ENCODE measurements at regions not wholly inside any gene's neighbourhood (a gene's known extent, or its start where the extent isn't known, plus 50 kb on each side); places are given as distances from the start of the nearest gene placed in this dataset.
A peak's percentile ranks its signal among the peaks of the same experiment; 100 is the strongest.

DNA sequence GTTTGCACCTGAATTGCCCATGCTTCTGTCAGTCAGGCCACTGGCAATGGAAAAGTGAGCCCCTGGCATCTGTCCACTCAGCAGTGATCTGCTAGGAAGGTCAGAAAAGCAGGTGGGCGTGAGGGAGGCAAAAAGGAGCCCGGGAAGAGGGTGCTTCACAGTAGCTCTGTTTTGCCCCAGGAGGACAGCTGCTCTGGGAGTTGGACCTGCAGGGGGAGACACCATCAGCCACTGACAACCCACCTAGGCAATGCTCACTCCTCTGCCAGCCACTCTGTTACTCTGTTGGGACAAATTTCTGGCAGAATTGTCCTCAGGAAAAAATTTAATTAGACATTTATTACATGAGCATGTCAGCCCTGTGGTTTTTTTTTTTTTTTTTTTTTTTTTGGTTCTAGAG is 146.4 kb downstream of the LRIG2 start:
- peak; percentile 6 for DNase-seq (ENCODE audit: low read depth)

DNA sequence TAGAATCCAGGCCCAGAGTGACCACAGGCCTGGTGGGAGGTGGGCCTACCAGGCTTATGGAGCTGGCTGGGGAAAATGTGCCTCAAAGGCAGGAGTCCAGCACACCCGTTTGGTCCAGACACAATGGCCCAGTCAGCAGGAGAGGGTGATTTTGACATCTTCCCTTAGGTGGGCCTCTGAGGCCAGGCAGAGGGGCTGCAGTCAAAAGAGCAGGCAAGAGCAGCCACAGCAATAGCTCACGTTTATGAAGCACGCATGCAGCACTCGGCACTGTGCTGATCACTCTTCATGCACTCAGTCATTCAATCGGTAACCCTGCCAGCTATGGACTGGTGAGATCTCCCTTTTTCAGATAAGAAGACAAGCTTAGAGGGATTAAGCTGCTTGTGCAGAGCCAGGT is 146.8 kb downstream of the LRIG2 start:
- no peak for DNase-seq (ENCODE audit: low read depth)

DNA sequence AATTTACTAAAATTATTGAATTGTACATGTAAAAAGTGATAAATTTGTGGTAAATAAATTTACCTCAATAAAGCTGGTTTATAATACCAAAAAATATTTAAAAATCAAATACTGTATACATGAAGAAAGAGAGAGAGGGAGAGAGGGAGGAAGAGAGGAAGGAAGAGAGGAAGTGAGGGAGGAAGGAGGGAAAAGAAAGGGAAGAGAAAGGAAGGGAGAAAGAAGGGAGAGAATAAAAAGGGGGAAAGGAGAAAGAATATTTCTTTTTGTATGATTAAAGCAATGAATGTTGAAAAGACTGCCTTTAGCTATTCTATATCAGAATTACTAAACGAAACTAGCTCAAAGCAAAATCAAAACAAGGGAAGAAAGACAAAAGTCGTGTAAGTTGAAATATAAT is 150.0 kb downstream of the LRIG2 start:
- DNase-seq (ENCODE audit: low read depth): no peak

DNA sequence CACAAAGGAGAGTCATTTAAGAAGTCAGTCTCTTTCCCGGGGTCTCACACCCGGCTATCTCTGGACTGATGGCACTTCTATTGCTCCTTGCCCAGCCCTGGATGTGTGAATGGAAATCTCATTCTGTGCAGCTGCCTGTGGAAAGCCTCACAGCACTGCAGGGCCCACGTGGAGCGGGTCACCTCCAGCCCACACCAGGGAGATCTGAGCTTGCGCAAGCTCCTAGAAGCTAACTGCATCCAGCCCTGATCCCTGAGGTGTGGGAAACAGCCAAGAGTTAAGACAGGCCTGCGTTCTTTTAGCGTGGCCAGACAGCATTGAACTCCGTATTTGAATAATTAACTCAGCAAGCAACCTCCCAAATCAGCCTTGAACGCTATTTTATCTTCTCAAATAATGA is 150.5 kb downstream of the LRIG2 start:
- DNase-seq (ENCODE audit: low read depth): no peak

DNA sequence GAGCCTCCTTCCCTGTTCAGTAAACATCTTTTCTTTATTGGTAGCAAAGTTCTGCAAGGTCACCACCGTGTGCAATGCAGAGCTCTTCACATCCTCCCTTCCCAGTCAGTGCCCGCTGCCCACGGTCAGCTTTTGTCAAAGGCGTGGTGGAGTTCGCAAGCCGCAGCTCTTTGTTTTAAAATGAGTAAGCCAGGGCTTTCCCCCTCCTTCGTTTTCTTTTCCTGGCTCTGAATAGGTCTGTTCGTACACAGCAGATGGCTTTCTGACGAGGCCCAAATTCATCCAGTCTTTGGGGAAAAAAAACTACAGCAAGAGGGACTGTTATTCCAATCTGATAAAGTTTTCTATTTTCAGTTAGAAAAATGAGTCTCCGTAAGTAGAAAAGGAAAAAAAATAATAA is 153.2 kb downstream of the LRIG2 start:
- no peak for DNase-seq (ENCODE audit: low read depth)

DNA sequence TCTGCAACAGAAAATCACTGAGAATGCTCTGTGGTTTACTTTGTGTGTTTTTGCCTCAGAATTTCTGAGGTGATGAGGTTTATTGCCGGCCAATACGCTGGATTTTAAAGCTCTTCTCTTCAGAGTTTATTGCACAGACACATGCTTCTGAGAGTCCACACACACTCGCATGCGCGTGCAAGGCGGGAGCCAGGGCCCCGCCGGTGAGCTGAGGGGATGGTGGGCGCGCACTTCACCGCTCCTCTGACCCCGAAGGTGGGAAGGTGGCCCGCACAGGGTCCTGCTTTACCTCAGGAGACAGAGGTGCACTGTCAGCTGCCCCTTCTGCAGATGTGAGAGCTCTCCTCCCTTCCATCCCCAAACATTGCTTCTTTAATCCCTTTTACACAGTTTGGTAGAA is 158.4 kb upstream of the MAGI3 start:
- no peak for DNase-seq (ENCODE audit: low read depth)

DNA sequence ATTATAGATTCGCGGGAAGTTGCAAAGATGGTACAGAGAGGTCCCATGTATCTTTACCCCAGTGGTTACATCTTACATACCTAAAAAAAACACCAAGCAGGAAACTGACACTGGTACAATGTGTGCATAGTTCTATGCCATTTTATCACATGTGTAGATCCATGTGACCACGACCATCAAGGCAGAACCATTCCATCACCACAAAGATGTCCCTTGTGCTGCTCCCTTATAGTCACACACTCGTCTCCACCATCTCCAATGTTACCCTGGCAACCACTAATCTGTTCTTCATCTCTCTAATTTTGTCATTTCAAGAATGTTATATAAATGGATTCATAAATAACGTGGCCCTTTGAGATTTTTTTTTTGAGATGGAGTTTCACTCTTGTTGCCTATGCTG is 156.9 kb upstream of the MAGI3 start:
- no peak for DNase-seq (ENCODE audit: low read depth)

DNA sequence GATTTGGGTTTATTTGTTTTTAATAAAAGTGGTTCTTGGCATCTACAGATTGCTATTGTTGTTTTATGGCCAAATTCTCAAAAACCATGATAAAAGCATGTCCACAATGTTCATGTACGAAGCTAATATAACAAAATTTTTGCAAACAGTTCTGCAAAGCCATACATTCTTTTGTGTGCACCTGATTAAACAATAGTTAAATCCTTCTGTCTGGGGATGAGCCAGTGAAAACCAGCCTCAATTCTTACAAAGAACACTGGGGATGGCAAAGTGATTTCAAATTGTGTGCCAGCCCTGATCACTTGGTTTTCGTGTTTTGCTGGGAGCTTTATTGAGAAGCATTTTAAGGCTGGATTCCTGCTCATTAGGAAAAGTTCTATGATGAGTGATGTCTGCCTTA is 149.1 kb upstream of the MAGI3 start:
- DNase-seq (ENCODE audit: low read depth): no peak

DNA sequence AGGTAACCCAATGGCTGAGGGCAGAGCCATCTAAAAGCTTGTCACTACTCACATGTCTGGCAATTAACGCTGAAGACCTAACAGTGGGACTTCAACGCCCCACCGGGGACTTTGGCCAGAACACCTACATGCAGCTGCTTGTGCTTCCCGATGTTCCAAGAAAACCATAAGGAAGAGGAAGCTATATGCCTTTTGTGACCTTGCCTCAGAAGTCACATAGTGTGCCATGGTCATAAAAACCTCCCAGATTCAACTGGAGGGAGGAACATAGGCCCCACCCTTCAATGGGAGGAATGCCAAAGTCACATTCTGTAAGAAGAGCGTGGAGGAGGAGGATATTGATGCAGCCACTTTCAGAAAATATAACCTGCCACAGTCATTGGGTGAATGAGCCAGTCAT is 147.8 kb upstream of the MAGI3 start:
- no peak for DNase-seq (ENCODE audit: low read depth)

DNA sequence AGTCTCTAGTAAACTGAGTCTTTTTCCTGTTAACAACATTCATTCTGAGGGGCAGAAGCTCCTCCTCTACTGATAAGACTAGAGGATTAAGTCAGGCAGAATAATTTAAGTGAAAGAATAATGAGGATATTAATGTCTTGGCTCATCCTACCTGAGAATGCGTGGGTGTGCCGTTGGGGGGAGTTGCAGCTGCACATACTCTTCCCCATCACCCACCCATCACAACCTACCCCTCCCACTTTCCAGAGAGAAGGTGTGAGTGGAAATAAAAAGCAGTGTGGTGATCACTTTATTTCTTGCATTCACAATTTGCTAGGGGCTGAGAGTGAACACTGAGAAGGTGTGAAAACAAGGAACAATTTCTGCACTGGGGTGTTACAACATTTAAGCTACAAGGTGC is 146.8 kb upstream of the MAGI3 start:
- DNase-seq (ENCODE audit: low read depth): no peak

DNA sequence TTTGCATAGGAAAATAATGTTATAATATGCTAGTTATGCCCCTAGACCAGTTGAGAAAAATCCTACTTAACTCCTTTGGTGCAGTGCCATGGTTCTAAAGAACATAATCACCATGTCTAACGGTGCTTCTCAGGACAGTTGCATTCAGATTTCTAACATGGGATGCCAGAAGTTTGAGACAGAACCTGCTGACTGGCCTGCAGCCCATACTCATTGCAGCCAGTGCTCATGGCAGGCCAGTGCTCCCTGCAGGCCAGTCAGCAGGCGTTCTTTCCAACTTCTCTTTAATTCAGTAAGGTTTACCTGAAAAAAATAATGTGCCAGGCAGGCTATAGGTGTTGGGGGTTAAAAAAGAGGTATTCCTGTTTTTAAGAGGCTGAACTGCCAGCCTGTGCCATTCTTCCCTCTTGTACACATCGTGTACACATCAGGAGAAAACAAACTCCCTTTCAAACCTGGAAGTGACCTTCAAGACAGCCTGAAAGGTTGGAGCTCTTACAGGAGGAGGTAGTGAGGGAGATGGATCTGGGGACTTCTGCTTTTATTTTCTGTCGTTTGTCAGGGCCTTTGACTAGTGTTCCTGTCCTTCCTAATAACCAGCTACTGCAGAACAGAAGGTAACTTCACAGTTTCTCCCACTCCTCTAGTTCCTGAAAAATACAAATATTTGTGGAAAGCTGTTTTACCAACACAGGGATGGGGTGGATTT is 146.0 kb upstream of the MAGI3 start:
- no peak for DNase-seq (ENCODE audit: low read depth)

DNA sequence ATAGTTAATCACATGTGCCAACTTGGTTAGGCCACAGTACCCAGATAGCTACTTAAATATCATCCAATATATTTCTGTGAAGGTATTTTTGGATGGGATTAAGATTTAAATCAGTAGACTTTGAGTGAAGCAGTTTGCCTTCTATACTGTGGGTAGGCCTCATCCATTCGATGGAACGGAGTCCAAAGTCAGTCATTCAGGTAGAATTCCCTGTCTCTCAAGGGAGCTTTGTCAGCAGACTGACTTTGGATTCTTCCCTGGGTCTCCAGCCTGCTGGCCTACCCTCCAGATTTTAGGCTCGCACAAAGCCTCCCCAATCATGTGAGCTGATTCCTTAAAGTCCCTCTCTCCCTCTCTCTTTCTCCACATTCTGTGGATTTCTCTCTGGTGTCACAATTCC is 145.1 kb upstream of the MAGI3 start:
- DNase-seq (ENCODE audit: low read depth): no peak

DNA sequence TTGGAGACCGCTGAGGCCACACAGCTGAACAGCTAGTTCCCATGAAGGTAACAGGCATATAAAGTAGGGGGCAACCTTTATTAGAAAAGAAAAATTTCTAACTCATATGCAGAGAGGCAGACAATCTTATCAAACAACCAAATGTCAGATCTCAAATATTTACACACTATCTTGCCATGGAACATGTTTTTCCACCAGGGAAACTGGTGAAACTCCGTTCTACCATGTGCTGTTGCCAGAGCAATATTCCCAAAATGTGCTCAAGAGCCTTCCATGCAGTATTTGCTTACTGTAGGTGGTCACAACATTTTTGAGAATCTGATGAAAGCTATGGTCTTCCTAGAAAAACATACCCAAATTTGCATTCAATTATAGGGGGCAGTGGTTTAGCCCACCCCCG is 143.4 kb upstream of the MAGI3 start:
- no peak for DNase-seq (ENCODE audit: low read depth)

DNA sequence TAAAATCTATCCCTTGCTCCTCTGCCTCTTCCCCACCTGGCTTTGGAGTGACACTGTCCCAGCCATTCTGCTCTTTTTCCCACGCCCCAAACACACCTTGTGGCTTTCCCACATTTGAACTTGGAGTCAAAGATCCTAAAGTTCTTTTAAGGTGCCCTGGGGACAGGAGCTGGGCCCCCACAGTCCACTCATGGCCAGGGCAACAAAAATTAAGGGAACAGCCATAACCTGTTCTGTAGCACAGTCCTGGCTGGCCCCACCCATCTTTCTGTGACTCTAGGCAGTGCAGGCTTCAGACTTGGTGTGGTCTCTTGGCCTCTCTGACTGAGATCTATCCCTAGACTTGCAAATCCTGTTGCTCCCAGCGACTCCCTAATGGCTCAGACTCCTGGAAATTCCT is 143.0 kb upstream of the MAGI3 start:
- DNase-seq (ENCODE audit: low read depth): no peak

DNA sequence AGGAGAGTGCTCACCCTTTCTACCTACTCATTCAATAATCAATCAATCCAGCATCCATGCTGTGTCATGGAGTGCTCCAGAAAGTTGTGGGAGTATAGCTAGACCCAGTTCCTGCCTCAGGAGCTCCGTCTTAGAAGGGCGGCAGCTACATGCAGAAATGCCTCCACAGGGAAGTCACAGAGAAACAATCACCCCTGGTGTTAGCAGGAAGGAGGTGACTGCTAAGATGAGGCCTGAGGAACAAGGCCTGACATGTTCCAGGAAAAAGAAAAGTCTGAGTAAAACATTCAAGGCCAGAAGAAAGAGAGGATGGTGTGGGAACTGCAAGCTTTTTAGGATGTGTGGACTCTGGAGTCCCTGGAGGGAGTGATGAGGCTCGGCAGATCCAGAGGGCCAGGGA is 142.5 kb upstream of the MAGI3 start:
- no peak for DNase-seq (ENCODE audit: low read depth)

DNA sequence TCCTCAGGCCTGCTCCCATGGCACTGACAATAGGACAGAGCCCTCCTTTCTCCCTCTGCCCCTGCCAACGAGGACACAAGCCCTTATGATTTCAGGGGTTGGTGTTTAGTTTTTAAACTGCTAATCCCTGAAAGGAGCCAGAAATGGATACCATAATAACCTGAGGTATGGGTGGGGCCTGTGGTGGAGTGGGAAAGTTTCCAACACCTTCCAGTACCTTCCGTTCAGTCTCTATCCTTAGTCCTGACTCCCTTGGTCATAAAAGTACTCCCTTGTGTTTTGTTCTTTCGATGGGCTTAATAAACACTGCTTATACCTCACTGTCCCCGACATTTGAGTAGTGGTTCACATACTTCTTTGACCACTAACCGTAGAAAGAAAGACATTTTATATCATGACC is 141.8 kb upstream of the MAGI3 start:
- no peak for DNase-seq (ENCODE audit: low read depth)

DNA sequence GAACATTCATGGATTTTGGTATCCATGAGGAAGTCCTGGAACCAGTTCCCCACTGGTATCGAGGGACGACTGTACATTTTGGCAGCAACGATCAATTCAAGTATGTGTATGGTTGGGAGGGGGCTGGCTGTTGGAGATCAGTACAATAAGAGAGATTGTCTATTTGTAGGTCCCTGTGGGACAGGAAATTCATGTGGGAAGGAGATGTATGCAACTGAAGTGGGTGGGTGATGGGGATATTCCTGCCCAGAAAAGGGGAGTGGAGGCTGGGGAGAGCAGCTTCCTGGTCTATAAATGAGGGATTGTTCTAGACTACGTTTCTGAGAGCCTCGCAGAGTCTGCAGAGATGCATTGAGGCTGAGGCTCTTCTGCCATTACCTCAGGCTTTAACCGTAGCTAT is 140.2 kb upstream of the MAGI3 start:
- DNase-seq (ENCODE audit: low read depth): no peak

DNA sequence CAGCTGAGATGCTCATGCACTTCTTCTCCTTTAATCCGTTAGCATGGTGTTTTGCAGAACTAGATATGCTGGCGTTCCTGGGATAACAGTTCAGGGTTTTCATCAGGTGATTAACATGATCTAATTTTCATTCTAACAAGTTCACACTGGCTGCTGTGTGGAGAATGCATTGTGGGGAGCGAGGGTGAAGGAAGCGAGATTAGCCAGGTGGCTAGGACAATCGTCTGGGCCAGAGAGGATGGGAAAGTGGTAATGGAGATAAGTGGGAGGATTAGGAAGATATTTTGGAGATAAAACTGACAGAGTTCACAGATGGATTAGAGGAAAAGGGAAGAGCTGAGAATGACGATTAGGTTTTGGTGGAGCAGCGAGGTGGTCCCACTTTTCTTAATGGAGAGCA is 138.1 kb upstream of the MAGI3 start:
- DNase-seq (ENCODE audit: low read depth): no peak

DNA sequence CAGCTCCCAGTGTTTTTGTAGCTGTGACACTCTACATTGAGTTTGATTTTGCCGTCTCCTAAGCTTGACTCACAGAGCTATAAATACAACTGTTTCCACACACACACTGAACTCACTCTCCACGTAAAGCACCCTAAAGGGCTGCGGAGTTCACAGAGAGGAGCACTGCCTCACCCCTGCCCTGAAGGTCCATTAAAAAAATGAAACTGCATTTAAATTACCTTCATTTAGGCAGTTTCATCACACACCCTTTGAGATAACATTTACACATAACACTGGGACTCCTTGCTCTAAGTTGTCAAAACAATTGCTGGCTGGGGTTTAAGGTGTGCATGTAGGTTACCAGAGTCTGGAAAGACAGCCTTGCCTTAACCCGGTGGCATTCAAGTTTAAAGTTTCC is 137.1 kb upstream of the MAGI3 start:
- no peak for DNase-seq (ENCODE audit: low read depth)

DNA sequence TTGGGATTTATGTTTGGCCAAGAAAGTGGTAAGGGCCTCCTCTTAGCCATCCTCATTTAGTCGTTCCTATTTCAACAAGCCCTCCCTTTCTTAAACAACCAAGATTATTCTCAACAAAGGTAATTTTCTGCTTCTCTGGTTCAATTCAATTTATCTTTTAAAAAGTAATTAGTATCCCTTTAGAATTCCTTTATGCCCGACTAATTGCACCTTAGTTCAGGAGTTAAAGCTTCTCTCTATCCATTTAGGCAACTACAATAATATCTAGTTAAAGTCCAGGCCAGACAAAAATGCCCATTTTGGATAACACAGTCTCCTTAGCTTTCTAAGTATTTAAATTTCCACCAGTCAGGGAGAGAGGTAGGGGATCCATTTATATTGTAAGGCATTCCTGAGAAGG is 136.7 kb upstream of the MAGI3 start:
- DNase-seq (ENCODE audit: low read depth): no peak

DNA sequence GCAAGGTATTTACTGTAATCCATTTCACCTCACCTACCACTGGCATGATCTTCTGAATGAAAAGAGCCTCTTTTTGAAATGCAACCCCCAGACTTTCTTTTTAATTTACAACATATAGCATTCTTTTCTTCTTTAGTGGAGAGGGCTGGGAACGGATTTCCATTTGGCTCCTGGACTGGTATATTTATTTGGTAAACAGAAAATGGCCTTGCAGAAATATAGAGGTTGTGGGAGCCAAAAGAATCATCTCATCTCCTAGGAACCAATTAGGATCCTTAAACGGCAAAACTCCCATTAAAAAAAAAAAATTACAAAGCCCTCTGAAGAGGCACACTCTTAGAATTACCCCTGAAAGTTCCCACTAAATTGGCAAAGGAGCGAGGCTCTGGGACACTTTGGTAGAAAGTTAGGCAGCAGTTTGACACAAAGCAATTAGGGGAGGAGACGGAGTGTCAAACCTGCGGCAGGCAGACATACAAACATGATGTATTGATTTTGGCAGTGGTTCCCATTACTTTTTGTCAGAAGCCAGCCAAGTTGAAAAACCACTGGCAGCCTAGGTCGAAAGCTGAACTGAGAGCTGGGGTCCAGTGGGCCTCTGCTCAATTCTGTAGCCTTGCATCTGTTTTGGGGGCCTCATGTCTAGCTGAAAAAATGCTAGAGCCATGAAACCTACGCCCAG is 135.1 kb upstream of the MAGI3 start:
- no peak for DNase-seq (ENCODE audit: low read depth)

DNA sequence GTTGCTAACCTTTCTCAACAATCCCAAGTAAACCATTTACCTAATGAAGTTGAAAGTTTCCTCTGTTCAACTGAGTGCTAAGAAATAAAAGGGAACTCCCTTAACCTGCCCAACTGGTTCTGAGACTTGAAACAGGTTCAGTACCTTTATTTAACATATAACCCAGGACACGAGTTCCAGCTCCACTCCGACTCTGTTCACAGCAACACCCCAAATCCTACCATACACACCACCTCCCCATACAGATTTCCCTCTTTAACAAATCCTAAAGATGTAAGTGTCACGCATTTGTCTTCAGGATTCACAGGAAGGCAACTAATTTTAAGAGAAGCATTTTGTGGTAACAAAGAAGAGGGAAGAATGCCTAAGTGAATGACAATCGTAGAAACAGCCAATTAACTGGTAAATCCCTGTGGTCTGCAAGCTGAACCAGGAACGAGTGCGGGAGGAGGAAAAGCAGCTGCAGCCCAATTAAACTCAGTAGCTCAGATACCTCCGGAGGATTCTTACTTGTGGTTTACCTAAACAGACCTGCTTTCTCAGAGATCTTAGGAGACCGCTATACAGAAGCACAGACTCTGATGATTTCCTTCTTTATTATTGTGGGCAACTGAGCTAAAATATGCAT is 134.5 kb upstream of the MAGI3 start:
- no peak for DNase-seq (ENCODE audit: low read depth)

DNA sequence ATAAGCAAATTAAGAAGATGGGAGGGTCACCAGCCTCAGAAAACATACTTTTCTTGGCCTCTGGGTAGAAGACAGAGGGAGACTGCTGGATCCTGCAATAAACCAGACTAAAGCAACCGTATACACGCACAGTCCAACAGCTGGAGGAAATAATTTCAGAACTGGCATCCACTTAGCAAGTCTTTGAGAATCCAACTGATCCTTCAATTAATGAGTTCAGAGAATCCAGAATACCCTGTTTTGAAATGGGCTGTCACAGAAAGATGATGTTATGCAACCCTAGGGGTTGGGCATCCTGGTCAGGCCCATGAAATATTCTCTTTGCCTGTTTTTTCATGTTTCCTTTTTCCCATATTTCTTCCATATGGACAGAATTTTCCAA is 134.0 kb upstream of the MAGI3 start:
- no peak for DNase-seq (ENCODE audit: low read depth)

DNA sequence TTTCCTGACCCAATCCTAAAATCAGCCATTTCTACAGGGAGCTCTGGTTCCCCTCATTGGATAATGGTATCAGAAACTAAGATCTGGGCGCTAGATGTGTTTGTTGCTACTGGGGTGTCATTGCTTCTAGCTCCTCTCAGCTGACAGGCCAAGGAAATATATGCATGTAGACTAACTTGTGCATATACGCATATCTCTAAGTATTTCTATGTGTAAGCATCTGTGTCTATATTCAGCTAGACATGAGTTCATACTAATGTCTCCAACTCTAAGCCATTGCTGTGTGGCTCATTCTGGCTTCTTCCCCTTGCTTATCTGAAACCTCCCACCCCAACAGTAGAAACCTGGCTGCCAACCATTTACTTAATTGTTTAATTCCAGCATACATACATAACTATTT is 130.3 kb upstream of the MAGI3 start:
- no peak for DNase-seq (ENCODE audit: low read depth)

Data from ELR (cell line).